ENCODE measurements at regions not wholly inside any gene's neighbourhood (a gene's known extent, or its start where the extent isn't known, plus 50 kb on each side); places are given as distances from the start of the nearest gene placed in this dataset.

DNA sequence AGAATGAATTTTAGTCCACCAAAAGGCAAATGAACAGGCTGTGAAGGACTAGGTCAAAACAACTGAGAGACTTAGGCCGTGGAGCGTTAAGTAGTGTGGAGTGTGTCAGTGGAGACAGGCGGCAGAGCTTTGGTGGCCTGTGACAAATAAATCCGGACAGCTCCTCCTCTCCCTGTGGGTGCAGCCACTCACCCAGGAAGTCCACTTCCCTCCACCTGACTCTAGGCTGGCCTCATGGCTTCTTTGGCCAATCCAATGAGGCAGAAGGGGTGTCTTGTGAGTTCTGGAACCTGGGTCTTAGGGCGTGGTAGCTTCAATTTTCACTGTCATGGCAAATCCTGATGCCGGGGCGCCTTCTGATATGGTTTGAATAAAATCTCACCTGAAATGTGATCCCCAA, 180.9 kb upstream of the C14orf180 start:
- TF ChIP-seq, protein P1, sequence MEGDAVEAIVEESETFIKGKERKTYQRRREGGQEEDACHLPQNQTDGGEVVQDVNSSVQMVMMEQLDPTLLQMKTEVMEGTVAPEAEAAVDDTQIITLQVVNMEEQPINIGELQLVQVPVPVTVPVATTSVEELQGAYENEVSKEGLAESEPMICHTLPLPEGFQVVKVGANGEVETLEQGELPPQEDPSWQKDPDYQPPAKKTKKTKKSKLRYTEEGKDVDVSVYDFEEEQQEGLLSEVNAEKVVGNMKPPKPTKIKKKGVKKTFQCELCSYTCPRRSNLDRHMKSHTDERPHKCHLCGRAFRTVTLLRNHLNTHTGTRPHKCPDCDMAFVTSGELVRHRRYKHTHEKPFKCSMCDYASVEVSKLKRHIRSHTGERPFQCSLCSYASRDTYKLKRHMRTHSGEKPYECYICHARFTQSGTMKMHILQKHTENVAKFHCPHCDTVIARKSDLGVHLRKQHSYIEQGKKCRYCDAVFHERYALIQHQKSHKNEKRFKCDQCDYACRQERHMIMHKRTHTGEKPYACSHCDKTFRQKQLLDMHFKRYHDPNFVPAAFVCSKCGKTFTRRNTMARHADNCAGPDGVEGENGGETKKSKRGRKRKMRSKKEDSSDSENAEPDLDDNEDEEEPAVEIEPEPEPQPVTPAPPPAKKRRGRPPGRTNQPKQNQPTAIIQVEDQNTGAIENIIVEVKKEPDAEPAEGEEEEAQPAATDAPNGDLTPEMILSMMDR (IDR thresholded peaks at IDR 0.05): no peak
- TF ChIP-seq POLR2A (IDR thresholded peaks at IDR 0.05): no peak
- TF ChIP-seq POLR2AphosphoS5 (IDR thresholded peaks at IDR 0.05): no peak

All from breast epithelium (tissue), 3 donors.